Ishikawa (cell line): ENCODE measurements at regions not wholly inside any gene's neighbourhood (a gene's known extent, or its start where the extent isn't known, plus 50 kb on each side); places are given as distances from the start of the nearest gene placed in this dataset.

Experiments used
- CEBPB ChIP-seq: IDR thresholded peaks from 2 replicates; pipeline ENCODE4 v1.6.1; 2012
- CREB1 ChIP-seq: IDR thresholded peaks from 2 replicates; pipeline ENCODE4 v1.6.1; 2012; ENCODE audit warnings: low read depth
- EP300 ChIP-seq: IDR thresholded peaks from 2 replicates; pipeline ENCODE4 v1.6.1; 2012; ENCODE audit warnings: borderline replicate concordance
- FOXM1 ChIP-seq: IDR thresholded peaks from 2 replicates; pipeline ENCODE4 v1.6.1; 2012; ENCODE audit warnings: low read depth, borderline replicate concordance
- MAX ChIP-seq: IDR thresholded peaks from 2 replicates; pipeline ENCODE4 v1.6.1; 2012
- NFIC ChIP-seq: IDR thresholded peaks from 2 replicates; pipeline ENCODE4 v1.6.1; 2012
- RAD21 ChIP-seq: IDR thresholded peaks from 2 replicates; pipeline ENCODE4 v1.6.1; 2012; ENCODE audit warnings: low read depth
- REST ChIP-seq: IDR thresholded peaks from 2 replicates; pipeline ENCODE4 v1.6.1; 2012; ENCODE audit warnings: low read depth, mild to moderate bottlenecking
- TAF1 ChIP-seq: IDR thresholded peaks from 2 replicates; pipeline ENCODE4 v1.6.1; 2012; ENCODE audit warnings: low read depth, mild to moderate bottlenecking
- TCF12 ChIP-seq: IDR thresholded peaks from 2 replicates; pipeline ENCODE4 v1.6.1; 2012; ENCODE audit warnings: low read depth
- YY1 ChIP-seq: IDR thresholded peaks from 2 replicates; pipeline ENCODE4 v1.6.1; 2012; ENCODE audit warnings: low read depth
- ZBTB7A ChIP-seq: IDR thresholded peaks from 2 replicates; pipeline ENCODE4 v1.6.1; 2012; ENCODE audit warnings: low read depth

GRCh38 chr6:111986651-111987050 is 67.3 kb upstream of the CCN6 start:
- TF ChIP-seq REST: no peak
- TF ChIP-seq NFIC: no peak
- TF ChIP-seq TAF1: no peak
- no peak for TF ChIP-seq MAX
- TF ChIP-seq EP300: no peak
- no peak for TF ChIP-seq TCF12
- no peak for TF ChIP-seq RAD21
- no peak for TF ChIP-seq YY1
- no peak for TF ChIP-seq FOXM1
- TF ChIP-seq ZBTB7A: no peak
- TF ChIP-seq CEBPB: no peak
- no peak for TF ChIP-seq CREB1
